Transverse colon (tissue), 3 donors: ENCODE measurements at regions not wholly inside any gene's neighbourhood (a gene's known extent, or its start where the extent isn't known, plus 50 kb on each side); places are given as distances from the start of the nearest gene placed in this dataset.

Experiments used
- CTCF ChIP-seq, 5 experiments: fragments of 200-600 bp in 3 of 5; fragments of 450-650 bp in 2 of 5; sonication (generic) in 3 of 5; IDR thresholded peaks; 1 replicate in 2 of 5; 2 replicates in 3 of 5; pipeline ENCODE4 v1.5.1; 2016 to 2017; ENCODE audit warnings: antibody characterized with exemption in 5 of 5, inconsistent platforms in 3 of 5, mild to moderate bottlenecking in 2 of 5, moderate library complexity in 1 of 5
- POLR2A ChIP-seq: fragments of 450-650 bp; IDR thresholded peaks from one replicate; pipeline ENCODE4 v1.6.1; 2016; ENCODE audit warnings: antibody characterized with exemption, mild to moderate bottlenecking, moderate library complexity

GRCh38 chr11:16603245-16603644 is 135.2 kb upstream of the C11orf58 start:
- no peak for TF ChIP-seq CTCF (IDR thresholded peaks at IDR 0.05)
- TF ChIP-seq POLR2A = no peak
